Gastrocnemius medialis (tissue), 4 donors: ENCODE measurements at regions not wholly inside any gene's neighbourhood (a gene's known extent, or its start where the extent isn't known, plus 50 kb on each side); places are given as distances from the start of the nearest gene placed in this dataset.

Experiments used
- ATAC-seq, 2 donors: fragments of 150-250 bp; one replicate each; pipeline ENCODE4 v1.9.1; 2016
- DNase-seq, 2 donors: peaks; one replicate each; pipeline ENCODE4 v3.0.0-alpha.2; 2019
- H3K27ac ChIP-seq, 4 donors: fragments of 200-600 bp; sonication (generic); 1 replicate in 1 of 4; 2 replicates in 3 of 4; pipeline ENCODE4 v1.5.1; 2016 to 2018; ENCODE audit warnings: mild to moderate bottlenecking in 2 of 4, moderate library complexity in 1 of 4
- H3K27me3 ChIP-seq, 3 donors: fragments of 200-600 bp; sonication (generic) in 2 of 3; 1 replicate in 1 of 3; 2 replicates in 2 of 3; pipeline versions ENCODE4 v1.5.1 to v1.6.0; 2016 to 2019; ENCODE audit warnings: mild to moderate bottlenecking in 1 of 3, moderate library complexity in 1 of 3
- H3K36me3 ChIP-seq, 2 donors: fragments of 200-600 bp; sonication (generic) in 1 of 2; one replicate each; pipeline ENCODE4 v1.5.1; 2017 to 2018
- H3K4me1 ChIP-seq, 2 donors: fragments of 200-600 bp; sonication (generic) in 1 of 2; one replicate each; pipeline ENCODE4 v1.5.1; 2016 to 2017; ENCODE audit warnings: mild to moderate bottlenecking in 2 of 2
- H3K4me3 ChIP-seq, 4 donors: fragments of 200-600 bp; sonication (generic) in 3 of 4; 1 replicate in 1 of 4; 2 replicates in 3 of 4; pipeline ENCODE4 v1.5.1; 2016 to 2019; ENCODE audit warnings: mild to moderate bottlenecking in 2 of 4
- H3K9me3 ChIP-seq, 3 donors: fragments of 200-600 bp; sonication (generic) in 2 of 3; 1 replicate in 1 of 3; 2 replicates in 2 of 3; pipeline ENCODE4 v1.5.1; 2016 to 2019
- CTCF ChIP-seq, 5 experiments: fragments of 450-650 bp in 3 of 5; fragments of 200-600 bp in 2 of 5; sonication (generic) in 2 of 5; IDR thresholded peaks in 4 of 5; conservative IDR thresholded peaks in 1 of 5; 1 replicate in 4 of 5; 2 replicates in 1 of 5; pipeline ENCODE4 v1.5.1; 2016 to 2019; ENCODE audit warnings: antibody characterized with exemption in 5 of 5, mild to moderate bottlenecking in 3 of 5, moderate library complexity in 3 of 5
- POLR2A ChIP-seq, 2 donors: fragments of 450-650 bp; IDR thresholded peaks; one replicate each; pipeline ENCODE4 v1.6.1; 2017; ENCODE audit warnings: antibody characterized with exemption in 2 of 2, mild to moderate bottlenecking in 2 of 2, moderate library complexity in 2 of 2
- in situ Hi-C, 4 donors: fragments of 200-750 bp; cut with MboI; loops; one replicate each; pipeline versions ENCODE4 v1.15.0 to v1.8.0; 2017; ENCODE audit warnings: low sequenced_read_pairs in 4 of 4
- intact Hi-C: fragments of 100-400 bp; cut with DNase I; formaldehyde crosslinking; loops from one replicate; pipeline ENCODE4 v1.15.1; 2023; ENCODE audit warnings: low total_unique reads

GRCh38 chr11:109654091-109654490 lies 232.1 kb downstream of the C11orf87 start:
- DNase-seq (no peak), ATAC-seq (no peak)
- no peak overlapping the region for H3K27ac ChIP-seq
- TF ChIP-seq CTCF (IDR thresholded peaks at IDR 0.05 in 4 of 5, conservative IDR thresholded peaks at IDR 0.05 in 1 of 5) (no peak), POLR2A (IDR thresholded peaks at IDR 0.05) (no peak)
- H3K4me1 ChIP-seq = no peaks in the 10 kb centered on the region
- H3K36me3 ChIP-seq = no peaks in the 10 kb centered on the region
- H3K4me3 ChIP-seq = no peak overlapping the region
- in situ Hi-C loops (no loop called here), intact Hi-C loops (no loop called here)
- no peaks in the 10 kb centered on the region for H3K9me3 ChIP-seq
- no peaks in the 10 kb centered on the region for H3K27me3 ChIP-seq

DNA sequence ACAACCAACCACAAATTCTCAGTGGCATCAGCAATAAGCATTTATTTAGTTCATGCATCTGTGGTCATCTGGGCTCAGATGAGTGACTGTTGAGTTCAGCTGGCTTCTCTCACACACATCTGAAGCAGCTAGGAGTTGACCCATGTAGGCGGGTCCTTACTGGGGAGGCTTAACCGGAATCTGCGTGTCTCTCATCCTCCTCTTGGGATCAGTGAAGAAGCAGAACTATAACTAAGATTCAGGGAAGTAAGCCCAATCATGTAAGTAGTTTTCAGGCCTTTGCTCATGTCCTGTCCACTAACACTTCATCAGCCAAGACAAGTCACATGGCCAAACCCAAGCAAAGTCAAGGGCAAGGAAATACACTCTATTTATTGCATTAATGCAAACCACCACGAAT lies 236.2 kb downstream of the C11orf87 start:
- DNase-seq (no peak), ATAC-seq (no peak)
- Histone ChIP-seq H3K4me1 (no peaks in the 10 kb centered on the region), H3K27me3 (no peaks in the 10 kb centered on the region), H3K27ac (no peak overlapping the region), H3K36me3 (no peaks in the 10 kb centered on the region), H3K9me3 (no peaks in the 10 kb centered on the region), H3K4me3 (no peak overlapping the region)
- intact Hi-C loops = no loop called here
- TF ChIP-seq CTCF (IDR thresholded peaks at IDR 0.05 in 4 of 5, conservative IDR thresholded peaks at IDR 0.05 in 1 of 5) (no peak), POLR2A (IDR thresholded peaks at IDR 0.05) (no peak)
- in situ Hi-C loops = no loop called here

- no peak for ATAC-seq
- H3K4me3 ChIP-seq = no peak overlapping the region
- no peaks in the 10 kb centered on the region for H3K36me3 ChIP-seq
- intact Hi-C loops = no loop called here
- no peaks in the 10 kb centered on the region for H3K27me3 ChIP-seq
- TF ChIP-seq CTCF (IDR thresholded peaks at IDR 0.05 in 4 of 5, conservative IDR thresholded peaks at IDR 0.05 in 1 of 5) = no peak
- TF ChIP-seq POLR2A (IDR thresholded peaks at IDR 0.05) = no peak
- H3K4me1 ChIP-seq = no peaks in the 10 kb centered on the region
- no peaks in the 10 kb centered on the region for H3K9me3 ChIP-seq
- DNase-seq = no peak
- H3K27ac ChIP-seq = no peak overlapping the region
- in situ Hi-C loops = no loop called here
Measured at GRCh38 chr11:109667719-109668118, 245.7 kb downstream of the C11orf87 start.

- Histone ChIP-seq H3K36me3 (no peaks in the 10 kb centered on the region), H3K9me3 (no peaks in the 10 kb centered on the region), H3K27me3 (no peaks in the 10 kb centered on the region), H3K4me1 (no peaks in the 10 kb centered on the region), H3K27ac (no peak overlapping the region), H3K4me3 (no peak overlapping the region)
- in situ Hi-C loops (no loop called here), intact Hi-C loops (no loop called here)
- ATAC-seq (no peak), DNase-seq (no peak)
- TF ChIP-seq CTCF (IDR thresholded peaks at IDR 0.05 in 4 of 5, conservative IDR thresholded peaks at IDR 0.05 in 1 of 5) (no peak), POLR2A (IDR thresholded peaks at IDR 0.05) (no peak)
Measured at GRCh38 chr11:109668973-109669634, 247.1 kb downstream of the C11orf87 start.

DNA sequence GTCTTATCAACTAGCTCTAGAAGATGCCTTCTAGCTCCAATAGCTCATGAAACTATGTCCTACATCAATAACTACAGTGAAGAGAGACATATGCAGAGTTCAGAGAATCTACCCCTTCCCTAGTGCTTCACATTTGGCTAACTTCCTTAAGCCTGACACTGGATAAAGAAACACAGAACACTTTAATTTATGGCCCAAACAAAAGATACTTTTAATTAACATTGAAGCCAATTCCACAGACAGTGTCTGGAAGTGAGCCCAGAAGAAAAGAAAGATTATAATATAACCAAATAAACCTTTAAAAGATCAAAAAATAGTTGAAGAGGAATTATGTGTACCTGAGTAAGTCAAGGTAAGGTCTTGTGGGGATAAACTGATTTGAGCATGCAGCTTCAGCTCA lies 255.2 kb downstream of the C11orf87 start:
- no peak overlapping the region for H3K4me3 ChIP-seq
- no peak overlapping the region for H3K27ac ChIP-seq
- intact Hi-C loops (no loop called here), in situ Hi-C loops (loop anchor here in 1 of 4 donors (10.0 to 25.0 kb wide), 2 partner anchors 58 to 965 kb away; no protein-coding TSS in a partner anchor)
- ATAC-seq (no peak), DNase-seq (no peak)
- H3K27me3 ChIP-seq = no peaks in the 10 kb centered on the region
- no peaks in the 10 kb centered on the region for H3K36me3 ChIP-seq
- H3K4me1 ChIP-seq = no peaks in the 10 kb centered on the region
- H3K9me3 ChIP-seq = no peaks in the 10 kb centered on the region
- TF ChIP-seq POLR2A (IDR thresholded peaks at IDR 0.05) = no peak
- no peak for TF ChIP-seq CTCF (IDR thresholded peaks at IDR 0.05 in 4 of 5, conservative IDR thresholded peaks at IDR 0.05 in 1 of 5)
